Islet precursor cell (in vitro differentiated cells): ENCODE measurements at regions not wholly inside any gene's neighbourhood (a gene's known extent, or its start where the extent isn't known, plus 50 kb on each side); places are given as distances from the start of the nearest gene placed in this dataset.
A peak's percentile ranks its signal among the peaks of the same experiment; 100 is the strongest.
"Not testable (repeated sequence)": the region's sequence is repeated elsewhere in the genome, so short reads cannot be mapped to it uniquely, and the experiment has no call there.

Experiments used
- DNase-seq: peaks from one replicate; pipeline ENCODE4 v3.0.0-alpha.2; 2018

DNA sequence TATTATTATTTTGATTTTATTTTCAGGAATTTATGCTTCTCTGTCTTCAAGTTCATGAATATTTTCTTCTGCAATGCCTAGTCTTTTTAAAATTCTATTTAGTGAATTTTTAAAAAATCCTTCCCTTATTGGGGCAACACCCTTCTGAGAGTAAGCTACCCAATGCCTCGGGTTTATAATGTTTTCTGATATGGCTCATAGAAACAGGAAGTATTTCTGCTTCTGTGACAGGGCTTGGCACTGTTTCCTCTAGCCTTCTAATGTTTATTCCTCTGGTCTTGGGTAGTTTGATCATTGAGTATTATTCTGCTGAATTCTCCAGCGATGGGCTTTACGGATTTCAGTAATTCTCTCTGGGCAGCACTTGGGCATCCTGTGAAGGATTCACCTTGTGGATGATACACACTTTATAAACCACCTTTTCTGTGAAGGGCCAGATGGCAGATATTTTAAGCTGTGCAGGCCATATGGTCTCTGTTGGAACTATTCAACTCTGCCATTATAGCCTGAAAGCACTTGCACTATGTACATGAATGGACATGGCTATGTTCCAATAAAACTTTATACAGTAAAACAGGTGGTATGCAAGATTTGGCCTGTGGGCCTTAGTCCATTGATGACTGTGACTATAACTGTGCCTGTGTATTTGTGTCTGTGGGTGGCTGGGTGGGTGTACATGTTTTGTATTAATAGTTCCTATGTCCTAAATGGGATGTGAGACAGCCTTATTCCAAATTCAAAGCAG lies 95.9 kb upstream of the FAT1 start:
- DNase-seq: no peak

DNA sequence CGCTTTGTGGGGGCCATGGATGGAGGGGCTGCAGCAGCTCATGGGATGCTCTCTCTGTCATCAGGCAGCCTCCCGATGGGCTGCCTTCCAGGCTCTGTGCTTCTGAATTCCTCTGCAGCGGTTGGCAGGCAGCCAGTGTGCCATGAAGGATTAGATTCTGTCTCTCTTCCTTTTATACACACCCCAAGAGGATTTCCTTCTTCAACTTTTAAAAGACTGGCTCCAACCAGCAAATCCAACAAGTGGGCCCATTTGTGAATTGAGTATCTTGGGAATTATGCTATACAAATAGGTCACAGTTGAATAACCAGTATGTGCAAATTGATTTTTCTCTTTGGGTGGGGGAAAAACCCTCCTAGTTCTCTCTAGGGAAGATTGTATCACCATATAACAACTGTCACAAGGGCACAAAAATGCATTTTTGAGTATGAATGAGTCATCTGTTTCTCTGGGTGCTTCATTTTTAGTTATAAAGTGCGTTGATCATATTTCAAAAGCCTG lies 96.8 kb upstream of the FAT1 start:
- no peak for DNase-seq

DNA sequence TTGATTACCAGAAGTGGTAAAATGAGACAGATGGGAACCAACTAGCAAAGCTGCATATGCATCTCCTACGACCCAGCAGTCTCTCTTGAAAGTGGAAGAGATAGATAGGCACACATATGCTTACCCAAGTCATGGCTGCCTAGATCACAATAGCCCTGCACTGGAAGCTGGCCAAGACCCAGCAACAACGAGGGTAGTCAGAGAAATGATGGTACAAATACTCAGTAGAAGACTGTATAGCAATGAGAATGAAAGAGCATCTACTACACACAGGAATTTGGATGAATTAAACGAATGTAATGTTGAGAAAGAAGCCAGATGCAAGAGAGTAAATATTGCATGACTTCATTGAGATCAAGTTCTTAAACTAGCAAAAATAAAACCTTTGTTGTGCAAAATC lies 100.3 kb upstream of the FAT1 start:
- DNase-seq: no peak

DNA sequence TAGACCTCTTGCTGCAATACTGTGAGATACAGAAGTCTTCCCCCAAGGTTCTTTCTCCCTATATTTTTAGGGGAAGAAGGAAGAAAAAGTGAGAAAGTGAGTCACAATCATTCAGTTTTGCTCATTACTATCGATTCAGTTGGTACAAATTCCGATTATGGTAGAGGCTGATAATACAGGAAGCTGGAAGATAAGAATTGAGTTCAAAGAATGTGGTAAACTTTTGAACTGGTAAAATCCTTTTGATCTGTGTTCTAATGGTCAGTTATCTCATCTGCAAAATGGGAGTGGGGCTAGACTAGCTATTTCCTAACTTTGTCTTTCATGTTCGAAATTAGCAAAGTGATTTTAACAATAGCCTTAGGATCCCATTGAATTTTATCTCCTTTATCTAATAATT lies 101.4 kb upstream of the FAT1 start:
- no peak for DNase-seq

DNA sequence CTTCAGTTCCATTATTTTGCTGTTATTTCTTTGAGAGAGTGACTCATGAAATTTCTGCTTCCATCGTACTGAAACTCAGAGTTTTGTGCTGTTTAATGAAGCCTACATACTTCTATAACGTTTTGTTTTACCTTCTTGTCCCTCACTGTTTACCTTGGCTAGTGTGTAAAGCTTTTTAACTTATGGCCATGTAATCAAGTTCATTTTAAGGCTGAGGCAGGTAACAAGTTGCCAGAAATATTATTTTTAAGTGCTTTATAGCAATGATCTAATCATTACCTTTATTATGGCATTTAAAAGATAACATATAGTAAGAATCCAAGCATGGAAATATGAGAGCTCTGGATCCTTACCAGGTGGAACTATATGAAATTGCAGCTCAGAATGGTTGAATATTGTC lies 102.3 kb upstream of the FAT1 start:
- DNase-seq: no peak

DNA sequence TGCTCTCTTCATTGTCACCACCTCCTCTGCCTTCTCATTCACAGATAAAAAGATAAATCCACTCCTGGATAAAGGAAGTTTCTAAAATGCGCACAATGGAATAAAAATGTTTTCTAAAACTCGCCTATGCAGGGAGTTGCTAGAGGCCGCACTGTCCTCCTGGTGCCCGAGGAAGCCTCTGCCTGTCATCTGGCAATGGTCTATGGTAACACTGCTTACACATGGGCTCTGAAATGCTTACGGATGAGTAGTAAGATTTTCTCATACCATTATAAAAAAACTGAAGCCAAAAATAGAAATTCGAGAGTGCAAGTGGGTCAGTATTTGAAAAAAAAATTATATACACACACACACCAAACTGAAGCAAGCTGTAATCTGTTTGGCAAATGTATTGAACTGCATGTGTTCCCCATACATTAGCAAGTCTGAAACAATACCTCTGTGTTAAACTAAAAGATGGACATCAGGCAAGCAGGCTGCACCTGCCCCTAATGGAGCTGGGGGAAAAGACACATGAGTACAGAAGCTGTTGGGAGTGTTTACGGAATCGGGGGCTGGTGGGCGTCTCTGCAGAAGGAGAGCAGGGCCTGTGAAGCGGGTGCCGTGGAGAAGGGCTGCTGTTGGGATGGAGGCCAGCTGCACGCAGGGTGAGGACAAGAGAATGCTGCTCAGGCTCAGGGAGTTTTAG lies 103.3 kb upstream of the FAT1 start:
- no peak for DNase-seq

DNA sequence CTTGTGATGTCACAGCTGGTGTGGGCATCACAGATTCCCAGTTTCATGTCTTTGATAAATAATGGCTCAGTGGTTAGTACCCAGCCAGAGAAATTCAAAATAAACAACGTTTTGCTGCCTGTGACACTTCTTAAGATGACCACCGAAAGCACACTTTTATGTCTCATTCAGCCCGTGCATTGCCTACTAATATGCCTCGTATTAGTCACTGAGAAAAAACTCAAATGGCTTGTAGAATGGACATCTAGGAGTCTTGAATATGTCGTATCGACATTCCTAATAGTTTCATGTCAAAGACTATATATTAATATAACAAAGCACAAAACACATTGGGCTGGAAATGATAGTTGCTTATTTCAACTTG lies 103.9 kb upstream of the FAT1 start:
- no peak for DNase-seq

DNA sequence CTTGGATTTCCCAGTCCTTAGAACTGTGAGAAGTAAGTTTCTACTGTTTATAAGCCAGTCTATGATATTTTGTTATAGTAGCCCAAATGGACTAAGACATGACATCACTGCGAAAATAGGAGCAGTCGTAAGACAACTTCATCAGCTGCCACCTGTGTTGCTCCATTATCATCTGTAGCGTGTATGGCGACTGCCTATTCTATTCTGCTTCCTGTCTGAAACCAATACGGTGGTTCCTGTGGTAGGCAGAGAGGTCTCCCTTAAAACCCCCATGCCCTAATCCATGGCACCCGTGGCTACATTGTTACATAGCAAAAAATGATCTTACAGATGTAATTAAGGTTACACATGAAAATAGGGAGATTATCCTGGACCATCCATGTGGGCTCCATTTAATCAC lies 105.4 kb upstream of the FAT1 start:
- no peak for DNase-seq

DNA sequence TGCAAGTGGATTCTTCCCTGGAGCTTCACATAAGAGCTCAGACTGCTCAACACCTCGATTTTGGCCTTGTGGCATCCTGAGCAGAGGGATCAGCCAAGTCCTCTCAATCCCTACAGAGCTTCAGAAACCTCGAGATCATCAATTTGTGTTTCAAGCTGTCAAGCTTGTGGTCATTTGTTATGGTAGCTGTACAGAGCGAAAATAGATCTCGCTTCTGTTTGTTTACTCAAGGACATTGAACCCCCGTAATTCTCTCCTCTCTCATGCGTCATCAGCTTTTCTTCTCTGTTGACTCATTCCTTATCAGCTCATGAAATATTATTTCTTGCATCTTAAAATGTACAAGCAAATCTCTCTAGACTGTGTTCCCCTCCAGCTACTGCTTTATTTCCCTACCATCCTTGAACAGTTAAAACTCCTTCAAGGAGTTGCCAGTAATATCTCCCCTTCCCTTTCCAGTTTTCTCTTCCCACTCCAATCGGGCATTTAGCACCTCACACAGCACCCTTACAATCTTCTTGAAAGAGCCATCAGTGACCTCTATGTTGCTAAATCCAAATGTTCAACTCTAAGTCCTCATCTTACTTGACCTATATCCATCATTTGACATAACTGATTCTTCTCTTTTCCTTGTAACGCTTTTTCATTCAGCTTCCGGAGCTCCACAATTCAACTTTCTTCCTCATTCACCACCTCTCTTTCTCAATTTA lies 106.2 kb upstream of the FAT1 start:
- DNase-seq: no peak

DNA sequence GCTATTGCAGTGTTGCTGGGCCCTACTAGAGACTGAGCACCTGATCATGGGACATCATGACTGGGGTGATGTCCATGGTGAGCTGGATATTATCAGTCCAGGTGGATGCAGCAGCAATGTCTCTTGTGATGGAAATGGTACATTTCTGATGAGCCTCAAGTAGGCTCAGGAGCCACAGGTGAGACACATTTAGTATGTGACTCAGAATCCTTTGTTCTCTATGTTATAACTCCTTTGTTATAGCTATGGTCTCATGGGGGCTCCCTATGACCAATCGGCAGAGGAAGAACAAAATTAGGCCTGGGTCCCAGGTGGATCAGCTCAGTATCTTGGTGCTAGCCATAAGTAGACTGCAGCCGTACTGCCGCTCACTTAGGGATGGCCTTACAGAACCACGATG lies 107.9 kb upstream of the FAT1 start:
- DNase-seq: no peak

DNA sequence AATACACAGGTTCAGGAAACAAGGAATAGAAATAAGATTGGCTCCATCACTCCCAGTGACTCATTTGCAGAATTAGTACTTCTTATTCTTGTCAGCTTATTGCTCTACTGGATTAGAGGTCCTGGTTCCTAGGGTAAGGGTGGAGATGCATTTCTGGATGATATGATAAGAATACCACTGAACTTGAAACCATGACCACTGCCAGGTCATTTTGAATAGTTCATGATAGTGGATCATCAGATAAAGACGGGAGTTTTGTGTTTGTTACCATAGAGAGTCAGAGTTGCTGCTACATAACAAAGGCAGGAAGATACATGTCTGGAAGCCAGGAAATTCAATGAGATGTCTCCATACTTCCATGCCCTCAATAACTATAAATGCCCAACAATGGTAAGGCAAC lies 109.2 kb upstream of the FAT1 start:
- DNase-seq: no peak

DNA sequence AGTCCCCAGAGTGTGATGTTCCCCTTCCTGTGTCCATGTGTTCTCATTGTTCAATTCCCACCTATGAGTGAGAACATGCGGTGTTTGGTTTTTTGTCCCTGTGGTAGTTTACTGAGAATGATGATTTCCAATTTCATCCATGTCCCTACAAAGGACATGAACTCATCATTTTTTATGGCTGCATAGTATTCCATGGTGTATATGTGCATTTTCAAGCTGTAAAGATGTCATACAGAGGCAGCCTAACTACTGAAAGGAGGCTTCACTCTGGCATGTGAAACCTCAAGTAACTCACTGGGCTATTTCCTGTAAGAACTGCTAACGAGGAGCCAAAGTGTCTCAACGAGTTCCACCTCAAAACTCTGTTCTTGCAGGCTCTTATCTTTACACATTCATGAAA lies 113.8 kb upstream of the FAT1 start:
- not testable (repeated sequence) for DNase-seq

DNA sequence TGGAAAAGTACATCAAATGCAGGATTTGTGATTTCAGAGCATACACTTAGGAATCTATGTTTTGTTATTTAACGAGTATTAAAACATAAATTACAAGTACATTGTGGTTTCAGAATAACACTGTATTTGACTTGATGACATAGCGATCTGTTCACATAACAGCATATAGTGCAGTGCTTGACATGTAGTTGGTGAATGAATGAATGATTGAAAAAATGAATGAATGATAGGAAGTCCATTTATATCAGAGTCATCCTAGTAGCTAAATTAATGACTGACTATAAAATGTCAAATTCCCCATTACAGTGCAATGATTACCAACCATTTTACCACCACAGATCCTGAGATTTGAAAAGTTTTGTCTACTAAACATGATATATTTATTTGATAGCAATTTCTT lies 114.6 kb upstream of the FAT1 start:
- no peak for DNase-seq

DNA sequence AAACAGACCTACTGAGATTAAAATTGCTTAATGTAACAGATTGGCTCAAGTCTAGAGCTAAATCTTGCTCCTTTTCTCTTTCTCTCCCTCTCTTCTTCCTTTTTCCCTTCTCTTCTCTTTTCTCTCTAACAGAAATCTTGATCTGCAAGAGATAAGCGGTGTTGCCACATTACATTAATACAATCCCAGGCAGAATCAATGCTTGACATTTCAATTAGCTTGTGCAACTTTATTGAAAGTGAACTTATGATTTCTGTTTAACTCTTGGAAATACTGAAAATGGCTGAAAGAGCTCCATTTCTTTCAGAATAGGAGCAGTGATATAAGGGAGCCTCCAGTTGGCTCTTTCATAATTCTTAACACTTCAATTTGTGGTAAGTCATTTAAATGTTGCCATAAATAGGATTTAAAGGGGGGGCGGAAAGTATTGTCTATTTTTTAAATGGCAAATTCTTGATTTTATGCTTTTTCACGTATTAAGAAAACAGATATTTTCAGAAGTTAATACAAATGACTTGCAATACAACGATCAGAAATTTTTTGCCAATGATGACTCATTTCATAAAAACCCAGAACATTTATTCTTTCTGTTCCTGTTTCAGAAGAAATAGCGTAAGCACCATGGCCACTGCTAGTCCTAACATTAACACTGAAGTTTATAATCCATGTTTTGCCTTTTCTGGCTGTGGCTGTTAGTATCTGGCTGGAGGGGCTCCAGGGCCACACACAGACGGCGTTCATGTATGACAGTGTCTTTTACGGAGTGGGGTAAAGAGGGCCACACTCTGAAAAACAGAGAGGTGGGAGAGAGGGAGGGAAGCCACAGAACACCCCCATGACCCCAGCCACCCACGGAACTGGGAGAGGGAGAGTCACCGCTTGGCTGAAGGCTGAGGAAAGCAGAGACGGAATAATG lies 115.7 kb upstream of the FAT1 start:
- no peak for DNase-seq

DNA sequence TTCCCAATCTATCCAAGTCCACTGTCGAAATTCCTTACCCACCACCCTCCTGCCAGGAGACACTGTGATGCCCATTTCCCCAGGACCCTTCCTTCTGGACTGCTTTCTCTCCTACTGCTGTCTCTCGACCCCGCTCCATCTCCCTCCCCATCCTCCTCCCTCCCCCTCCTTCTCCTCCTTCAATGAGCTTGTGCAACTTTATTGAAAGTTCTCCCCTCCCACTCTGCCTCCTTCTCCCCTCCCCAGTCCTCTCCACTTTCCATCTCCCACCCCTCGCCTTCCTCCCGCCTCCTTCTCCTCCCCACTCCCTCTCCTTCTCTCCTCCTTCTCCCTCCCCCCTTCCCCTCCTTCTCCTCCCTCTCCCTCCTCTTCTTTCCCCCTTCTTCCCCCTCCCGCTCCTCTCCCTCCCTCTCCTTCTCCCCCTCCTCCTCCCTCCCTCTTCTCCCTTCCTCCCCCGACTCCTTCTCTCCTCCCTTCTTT lies 116.6 kb upstream of the FAT1 start:
- no peak for DNase-seq

DNA sequence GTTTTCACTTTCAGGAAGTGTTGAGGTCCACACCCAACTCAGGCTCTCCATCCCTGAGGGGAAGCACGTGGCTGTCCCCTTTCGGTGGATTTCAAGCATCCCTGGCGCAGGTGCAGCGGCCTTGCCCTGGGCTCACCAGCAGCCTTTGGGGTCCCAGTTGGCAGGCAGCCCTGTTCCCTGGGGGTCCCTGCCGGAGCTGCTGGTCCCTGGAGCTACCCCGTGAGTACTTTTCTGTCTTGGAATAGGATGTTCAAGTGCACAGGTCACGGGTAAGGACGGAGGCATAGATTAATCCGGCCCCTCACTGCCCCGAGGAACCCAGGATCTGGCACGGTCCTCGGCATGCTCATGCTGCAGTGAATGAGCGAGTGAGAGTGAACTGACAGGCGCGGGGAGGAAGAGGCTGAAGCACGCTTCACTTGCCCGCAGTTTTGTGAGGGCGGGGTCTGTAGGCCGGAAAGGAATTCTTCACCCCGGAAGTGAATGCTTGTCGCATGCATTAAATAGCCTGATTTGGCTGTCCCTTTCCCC lies 117.2 kb upstream of the FAT1 start:
- DNase-seq: no peak

DNA sequence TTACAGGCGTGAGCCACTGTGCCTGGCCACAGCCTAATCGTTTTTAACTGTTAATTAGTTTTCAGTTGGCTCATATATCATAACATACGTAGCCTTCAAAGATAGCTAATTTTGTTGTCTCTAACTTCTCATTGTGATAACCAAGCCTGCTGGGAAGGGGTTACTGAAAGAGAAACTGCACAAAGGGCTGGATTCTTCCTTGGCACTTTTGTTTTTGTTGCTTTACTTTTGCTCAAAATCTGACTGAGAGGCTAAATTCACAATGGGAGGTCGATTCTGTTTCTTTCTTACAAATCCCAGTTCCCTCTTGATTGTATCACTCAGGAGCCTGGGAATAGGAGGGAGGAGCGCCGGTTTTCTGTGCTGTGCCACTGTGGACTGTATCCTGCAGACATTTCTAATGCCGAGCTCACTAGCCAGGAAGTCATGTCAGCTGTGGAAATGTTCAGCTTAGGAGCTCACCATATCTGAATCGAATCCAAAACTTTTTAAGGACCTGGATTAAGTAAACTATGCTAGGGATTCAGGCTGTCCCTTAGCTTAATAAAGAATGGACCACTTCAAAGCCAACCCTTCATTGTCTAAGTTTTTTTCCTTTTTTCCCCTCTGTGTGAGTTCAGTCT lies 120.5 kb upstream of the FAT1 start:
- DNase-seq: no peak

DNA sequence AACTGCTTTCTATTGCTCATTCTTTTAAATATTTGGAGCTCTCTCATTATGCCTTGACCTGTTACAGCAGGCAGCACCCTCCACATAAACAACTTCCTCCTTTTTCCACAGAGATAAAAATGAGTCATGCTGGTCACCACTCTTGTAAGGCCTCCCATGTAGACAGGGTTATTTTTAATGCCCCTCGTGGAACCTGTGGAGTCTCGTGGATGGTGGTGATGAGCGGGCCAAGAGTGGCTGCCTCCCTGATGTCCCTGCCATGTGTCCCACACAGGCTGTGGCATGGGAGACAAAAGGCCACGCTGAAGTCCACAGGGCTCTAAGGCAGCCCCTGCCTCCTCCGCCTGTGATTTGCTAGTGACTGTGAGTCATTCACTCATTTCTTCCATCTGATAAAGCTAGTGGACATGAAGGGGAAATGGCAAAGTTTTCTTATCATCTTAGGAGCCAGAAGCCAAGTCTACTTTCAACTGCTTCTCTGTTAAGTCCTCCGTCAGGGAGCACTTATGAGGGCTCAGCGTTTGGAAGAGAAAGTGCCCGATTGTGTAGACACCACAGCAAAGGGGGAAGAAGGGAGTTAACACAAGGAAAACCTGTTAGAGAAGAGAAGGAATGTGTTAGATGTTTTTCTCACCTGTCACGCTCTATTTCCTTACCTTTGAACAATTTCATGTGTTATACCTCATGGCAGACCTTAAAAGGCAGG lies 121.6 kb upstream of the FAT1 start:
- DNase-seq: peak; percentile 78

DNA sequence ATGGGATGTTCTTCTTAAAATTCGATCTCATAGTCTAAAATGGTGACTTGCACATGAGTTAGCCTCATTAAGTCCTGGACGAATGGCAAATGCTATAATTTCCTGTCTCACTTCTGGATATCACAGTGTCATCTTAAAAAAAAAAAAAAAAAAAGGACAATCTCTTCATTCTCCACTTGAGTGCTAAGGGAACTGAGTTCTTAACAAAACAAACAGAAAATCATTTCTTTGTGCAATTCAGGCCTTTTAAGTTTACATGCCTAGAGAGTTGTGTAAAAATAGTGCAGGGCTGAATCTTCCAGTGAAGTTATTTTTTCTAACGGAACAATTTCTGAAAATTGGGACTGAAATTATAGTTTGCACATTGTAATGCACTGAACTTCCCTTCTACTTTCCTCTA lies 122.8 kb upstream of the FAT1 start:
- no peak for DNase-seq

DNA sequence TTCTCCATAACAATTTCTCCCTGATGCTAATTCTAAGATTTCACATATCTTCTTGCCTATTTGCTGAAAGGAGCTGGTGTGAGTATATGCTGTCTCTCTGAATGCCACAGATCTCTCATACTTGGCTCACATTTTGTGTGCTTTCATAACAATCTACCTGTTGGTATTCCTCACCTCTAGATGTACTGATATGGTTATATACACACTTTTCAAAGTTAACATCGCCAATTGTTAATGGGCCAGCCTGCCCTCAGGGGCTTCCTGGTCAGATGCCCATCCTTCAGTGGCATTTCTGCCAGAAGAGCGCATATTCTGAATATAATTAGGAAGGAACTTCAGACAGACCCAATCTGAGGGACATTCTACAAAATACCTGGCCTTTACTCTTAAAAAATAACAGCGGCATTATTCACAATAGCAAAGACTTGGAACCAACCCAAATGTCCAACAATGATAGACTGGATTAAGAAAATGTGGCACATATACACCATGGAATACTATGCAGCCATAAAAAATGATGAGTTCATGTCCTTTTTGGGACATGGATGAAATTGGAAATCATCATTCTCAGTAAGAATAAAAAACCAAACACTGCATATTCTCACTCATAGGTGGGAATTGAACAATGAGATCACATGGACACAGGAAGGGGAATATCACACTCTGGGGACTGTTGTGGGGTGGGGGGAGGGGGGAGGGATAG lies 123.9 kb upstream of the FAT1 start:
- DNase-seq: not testable (repeated sequence)

DNA sequence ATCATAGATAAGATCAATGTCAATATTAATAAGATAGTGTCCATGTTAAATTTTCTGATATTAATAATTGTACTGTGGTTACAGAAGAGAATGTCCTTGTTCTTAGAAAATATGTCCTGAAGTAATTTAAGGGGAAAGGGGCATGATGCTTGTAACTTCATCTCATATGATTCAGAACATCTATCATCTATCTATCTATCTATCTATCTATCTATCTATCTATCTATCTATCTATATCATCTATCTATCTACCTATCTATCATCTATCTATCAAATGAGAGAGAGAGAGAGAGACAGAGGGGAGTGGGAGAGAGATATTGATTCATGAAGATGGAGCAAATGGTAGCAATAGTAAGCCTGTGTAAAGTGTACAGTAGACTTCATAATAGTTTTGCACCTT lies 124.8 kb upstream of the FAT1 start:
- no peak for DNase-seq
